SHP77 treated with DMSO at 0.1 percent for 48 hours (cell line): ENCODE measurements at regions not wholly inside any gene's neighbourhood (a gene's known extent, or its start where the extent isn't known, plus 50 kb on each side); places are given as distances from the start of the nearest gene placed in this dataset.
"Not testable (repeated sequence)": the region's sequence is repeated elsewhere in the genome, so short reads cannot be mapped to it uniquely, and the experiment has no call there.

Experiments
- DNase-seq: peaks from one replicate; lab custom pipeline; 2025; lab: John Stamatoyannopoulos, UW

DNA sequence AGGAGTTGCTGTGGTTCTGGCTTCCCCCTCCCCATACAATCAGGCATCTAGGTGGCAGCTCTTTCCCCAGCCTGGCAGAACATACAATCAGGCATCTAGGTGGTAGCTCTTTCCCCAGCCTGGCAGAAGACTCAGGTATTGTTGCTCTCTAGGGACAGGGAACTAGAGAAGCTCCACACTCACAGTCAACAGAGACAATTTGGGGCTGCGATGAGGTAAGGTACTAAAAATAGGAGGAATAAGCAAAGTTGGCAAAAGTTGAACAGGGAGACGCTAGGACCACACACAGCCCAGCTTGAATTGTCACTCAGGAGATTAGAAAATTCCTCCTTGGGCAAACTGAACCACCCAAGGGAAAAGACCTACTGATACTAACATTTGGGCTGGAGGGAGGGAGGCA, 315.5 kb upstream of the CDH5 start:
- DNase-seq = no peak

DNA sequence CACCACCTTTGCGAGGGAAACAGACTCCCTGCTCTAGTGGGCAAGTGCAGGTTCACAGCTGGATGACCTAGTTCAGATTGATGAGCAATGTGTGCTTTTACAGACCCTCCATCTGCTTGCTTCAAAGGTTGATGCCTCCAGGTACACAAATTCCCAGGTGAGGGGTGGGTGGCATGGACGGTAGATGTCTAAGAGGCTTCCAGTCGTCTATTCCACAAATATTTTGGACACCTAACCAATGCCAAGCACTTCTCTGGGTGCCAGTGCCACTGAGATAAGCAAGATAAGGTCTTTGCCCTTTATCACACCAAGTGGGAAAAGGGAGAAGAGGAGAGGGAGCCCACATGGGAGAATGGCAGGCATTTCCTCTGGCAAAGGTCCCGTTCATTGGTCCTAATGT, 316.6 kb upstream of the CDH5 start:
- DNase-seq = no peak

DNA sequence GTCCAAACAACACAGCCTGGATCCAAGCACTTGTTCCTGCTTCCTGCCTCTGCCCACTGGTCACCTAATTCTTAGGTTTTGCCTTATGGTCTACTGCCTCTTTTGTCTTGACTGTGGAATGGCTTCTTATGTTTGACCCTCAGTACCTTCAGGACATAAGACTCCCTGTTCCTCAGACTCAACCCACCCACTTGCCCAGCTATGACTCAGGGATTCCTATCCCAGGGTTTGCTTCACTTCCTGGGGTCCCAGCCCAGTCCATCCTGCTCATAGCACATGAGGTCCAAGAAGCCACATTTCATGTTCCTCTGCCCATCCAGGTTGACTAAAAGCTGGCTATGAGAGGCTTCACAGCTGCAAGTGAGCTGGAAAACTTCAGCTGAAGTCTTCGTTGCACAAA, 320.9 kb upstream of the CDH5 start:
- DNase-seq = no peak

DNA sequence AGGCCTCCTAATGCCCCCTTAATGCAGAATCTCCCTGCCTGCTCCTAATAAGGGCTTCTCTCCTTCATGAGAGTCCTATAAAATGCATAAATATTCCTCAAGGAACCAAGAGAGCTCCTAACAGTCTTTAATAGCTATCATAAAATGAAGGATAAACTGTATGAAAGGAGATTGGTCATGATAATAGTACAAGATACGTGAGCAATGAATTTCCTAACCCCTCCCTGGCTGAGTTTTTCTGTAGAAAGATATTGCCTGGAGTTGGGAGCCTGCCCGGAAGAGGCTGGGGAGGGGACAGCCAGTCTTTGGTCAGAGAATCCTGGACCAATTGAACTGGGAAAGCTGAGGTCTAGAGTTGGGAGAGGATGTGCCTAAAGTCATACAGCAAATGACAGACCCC, 321.9 kb upstream of the CDH5 start:
- no peak for DNase-seq

DNA sequence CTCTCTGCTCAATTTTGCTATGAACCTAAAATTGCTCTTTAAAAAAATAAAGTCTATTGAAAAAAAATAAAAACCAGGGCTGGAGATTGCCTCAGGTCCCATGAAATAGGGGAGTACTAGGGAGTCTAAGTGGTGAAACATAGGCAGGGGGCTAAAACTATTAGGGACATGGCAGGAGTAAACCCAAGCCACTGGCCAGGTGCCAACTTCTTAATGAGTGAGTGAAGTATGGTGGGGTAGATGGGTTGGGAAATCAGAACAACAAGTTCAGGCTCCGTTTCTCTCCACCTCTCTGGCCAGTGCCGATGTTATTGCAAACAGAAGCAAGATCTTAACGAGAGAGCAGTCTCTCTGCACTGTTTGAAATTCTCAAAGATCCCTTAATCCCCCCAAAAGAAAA, 322.4 kb upstream of the CDH5 start:
- DNase-seq = no peak

DNA sequence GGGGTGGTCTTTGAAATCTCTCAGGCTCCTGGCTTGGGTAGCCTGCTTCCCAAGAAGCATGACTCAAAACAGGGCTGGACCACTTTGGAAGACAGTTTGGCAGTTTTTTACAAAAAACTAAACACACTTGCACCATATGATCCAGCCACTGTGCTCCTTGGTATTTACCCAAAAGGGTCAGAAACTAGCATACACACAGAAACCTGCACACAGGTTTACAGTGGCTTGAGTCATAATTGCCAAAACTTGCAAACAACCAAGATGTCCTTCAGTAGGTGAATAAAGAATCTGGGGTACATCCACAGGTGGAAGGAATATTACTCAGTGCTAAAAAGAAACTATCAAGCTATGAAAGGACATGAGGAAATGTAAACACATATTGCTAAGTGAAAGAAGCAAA, 323.2 kb upstream of the CDH5 start:
- no peak for DNase-seq

DNA sequence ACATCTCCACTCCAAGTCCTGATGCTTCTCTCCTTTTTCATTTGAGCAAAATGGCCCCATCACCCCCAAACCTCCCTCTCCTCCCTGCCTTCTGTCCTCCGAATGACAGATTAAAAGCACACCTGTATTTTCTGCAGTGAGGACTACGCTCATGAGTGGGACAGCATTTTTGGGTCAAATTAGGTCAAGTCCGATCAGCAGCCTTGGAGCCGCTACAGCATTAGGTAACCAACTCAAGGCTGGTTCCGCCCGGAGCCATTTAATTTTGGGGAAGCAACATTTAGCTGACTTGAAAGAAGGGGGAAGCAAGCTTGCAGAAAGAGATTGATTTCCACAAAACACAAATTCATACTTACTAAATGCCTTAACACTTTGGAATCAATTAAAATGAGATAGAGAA, 324.1 kb upstream of the CDH5 start:
- no peak for DNase-seq

DNA sequence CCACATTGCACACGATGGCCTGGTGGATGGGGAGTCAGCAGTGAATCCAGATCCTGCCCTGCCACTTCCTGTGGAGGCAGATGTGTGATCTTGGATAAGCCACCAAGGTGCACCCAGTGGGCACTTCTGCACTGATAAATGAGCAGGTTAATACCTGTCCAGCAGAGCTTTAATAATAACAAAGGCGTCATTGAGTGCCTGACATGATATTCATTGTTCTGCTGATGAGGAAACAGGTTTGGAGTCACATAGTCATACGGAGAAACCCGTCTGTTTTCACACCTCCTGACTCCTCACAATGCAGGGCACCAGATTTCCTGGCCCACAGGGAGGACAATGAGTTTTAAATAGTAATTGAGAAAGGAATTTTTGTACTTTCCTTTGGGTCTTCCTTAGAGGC, 324.6 kb upstream of the CDH5 start:
- DNase-seq = no peak

DNA sequence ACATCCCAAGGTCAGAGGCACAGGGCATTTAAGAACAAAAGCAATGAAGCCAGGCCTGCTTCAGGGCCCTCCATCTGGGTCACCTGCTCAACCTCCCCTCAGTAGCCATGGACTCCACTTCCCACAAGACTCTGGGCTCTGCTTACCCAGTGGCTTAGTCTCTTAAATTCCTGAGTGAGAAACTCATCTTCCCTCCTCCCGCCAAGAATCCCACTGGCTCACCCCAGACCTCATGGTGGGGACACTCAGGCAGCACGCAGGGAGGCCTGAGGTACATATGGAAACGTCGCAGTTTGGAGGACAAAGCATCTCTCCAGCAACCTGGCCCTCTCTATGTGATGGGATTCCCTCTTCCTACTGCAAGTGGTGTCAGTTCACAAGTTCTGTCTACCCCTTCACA, 326.7 kb upstream of the CDH5 start:
- DNase-seq = no peak

DNA sequence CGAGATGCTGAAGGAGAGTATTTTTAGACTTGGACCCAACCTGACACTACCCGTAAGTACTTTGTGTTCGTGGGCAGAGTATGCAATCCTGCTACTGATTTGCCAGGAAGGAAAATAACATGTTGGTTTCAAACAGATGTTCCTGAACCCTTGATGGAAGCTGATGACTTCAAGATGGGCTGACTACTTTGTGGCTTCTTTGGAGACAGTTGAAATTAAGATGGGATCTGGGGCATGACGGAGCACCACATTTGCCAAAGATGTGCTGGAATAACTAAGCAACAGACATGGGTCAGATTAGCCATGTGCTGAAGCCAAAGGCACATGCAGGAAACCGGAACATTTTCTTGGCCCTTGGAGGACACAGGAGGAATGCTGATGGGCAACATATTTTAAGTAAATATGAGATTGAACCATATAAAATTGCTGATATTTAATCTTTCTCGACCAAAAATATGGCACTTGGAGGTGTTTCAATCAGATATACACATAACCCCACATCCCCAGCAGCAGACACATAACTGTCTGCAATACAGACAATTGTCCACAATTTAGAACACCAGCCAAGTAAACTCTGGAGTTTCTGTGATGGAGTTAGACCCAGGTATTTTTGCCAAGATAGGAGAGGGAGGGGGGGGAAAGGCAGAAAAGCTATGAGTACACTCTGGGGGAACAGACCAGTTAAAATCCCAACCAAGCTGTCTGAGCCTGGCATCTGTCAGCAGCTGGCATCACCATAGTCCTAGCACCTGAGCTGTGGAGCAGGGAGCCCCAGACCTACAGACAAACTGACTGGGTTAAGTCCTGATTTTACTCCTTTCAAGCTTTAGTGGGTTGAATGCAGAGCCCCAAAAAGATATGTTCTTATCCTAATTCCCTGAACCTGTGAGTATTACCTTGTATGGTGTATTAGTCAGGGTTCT, 329.4 kb upstream of the CDH5 start:
- no peak for DNase-seq

DNA sequence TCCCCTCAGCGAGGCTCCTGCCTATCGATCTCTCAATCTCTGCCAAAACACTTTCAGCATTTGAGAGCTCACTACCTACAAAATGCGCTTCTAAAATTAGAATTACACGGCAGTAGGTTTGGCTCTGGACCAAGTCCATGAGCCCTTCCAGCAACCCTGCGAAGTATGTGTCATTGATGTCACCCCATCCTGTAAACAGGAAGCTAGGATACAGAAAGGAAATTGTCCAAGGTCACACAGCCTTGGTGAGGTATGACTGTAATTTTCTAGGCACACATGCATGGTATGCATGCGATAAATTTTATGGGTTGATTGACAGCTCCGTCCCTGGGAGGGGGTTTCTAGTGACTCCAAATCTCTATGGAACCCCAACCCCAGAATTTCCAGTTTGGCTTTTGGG, 330.3 kb upstream of the CDH5 start:
- no peak for DNase-seq

DNA sequence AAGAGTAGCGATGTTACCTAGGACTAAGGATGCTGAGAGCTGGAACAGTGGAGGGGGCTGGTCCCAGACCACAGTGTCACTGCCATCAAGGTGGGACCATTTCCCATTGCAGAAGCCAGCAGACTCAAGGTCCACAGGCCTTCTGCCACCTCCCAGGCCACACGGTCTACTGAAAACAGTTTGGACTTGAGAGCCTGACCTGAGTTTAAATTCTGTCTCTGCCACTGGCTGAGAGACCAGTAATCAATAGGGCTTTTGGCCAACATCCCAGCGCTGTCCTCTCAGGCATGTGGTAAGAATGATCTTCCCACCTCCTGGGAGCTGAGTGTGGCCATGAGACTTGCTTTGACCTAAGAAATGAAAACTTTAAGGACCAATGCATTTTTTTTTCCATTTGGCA, 331.4 kb upstream of the CDH5 start:
- no peak for DNase-seq

DNA sequence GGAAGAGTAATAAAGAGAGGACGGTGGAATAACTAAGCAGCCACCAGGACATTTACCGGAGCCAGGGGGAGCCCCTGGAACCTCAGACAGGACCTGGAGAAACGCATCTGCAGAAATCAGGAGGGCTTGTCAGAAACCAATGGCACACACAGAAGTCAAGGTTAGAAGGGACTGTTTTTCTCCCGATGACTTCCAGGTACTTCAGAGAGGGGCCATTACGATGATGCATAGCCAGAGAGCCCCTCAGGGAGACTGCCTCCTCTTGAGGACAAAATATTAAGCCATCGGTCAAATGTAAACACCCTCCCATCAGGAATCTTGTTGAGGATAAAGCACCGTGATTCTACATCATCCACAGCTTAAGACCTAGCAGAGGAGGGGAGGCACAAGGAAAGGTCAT, 333.6 kb upstream of the CDH5 start:
- no peak for DNase-seq

DNA sequence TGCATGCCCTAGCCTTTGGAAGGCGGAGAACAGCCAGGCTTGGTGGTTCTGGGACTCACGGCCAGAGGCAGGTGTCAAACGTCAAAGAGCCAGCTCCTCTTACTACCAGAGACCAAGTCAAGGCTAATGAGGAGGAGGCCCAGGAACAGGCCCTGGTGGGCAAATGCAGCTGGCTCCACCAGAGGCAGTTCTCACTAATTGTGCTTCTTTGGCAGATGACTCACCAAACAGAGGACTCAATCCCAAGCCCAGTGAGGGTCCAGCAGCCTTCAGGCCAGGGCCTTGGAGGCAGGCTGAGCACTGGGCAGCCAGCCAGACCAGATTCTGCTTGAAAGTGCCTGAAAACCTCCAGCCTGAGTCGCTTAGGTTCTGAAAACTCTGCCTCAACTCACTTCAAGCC, 336.5 kb upstream of the CDH5 start:
- DNase-seq = no peak

DNA sequence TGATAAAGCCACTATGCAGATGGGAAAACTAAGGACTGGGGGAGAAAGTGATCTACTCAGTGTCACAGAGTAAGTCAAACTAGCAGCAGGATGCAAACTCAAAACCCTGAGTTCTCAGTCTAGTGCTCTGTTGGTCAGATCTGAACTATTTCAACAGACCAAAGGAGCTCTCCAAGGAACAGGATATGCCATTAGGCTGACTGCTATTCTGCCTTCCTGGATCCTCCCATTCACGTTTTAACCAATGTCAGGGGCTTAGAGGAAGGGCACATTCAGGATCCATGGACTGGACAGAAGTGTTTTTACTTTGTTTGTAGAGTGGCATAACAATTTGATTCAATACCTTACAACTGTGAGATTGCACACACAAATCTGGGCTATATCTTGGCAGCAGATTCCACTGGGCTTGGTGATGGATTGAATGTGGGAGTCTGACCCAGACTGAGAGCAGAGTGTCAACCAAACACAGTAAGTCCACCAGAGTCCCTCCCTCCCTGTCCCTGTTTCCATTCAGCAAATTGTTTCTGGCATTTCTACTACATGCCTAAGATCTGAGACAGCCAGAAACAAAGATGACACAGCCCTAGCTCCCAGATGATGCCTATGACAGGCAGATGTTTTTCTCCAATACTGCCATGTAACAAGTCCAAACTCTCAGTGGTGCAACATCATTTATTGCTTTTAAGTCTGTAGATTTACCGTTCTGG, 337.8 kb upstream of the CDH5 start:
- DNase-seq = no peak

DNA sequence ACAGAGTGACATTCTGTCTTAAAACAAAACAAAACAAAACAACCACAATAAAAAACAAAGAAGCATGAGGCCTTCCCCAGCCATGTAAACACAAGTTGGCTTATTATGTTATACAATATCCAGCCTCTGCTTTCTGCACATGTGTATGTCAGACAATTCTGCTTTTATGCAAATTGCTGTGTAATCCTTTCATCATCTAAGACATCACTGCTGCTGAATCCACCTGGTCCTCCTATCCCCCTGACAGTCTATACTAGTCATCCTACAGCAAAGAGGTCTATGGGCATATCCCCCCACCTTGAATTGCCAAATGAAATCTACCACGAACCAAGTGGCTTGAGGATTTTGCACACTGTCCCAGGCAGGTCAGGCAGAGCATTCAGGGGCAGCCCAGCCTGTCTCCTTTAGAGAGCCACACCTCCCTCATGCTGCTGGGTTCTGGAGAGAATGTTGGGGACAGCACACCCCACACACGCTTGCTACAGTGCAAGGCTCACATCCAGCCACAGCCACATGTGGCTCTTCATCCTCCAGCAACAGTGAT, 339.6 kb upstream of the CDH5 start:
- no peak for DNase-seq

DNA sequence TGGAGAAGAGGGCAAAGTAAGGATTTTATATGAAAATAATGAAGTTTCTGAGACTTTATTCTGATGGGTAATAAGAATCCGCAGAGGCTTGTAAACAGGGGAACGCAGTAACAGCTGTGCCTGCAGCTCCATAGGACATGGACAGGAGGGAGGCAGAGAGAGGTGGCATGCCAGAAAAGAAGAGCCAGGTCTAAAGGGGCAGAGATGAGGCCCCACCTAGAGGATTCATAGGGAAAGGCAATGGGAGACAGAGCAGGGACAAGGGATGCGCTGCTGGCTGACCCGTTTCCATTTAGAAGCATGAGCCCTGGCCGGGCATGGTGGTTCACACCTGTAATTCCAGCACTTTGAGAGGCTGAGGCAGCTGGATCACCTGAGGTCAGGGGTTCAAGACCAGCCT, 340.3 kb upstream of the CDH5 start:
- DNase-seq = no peak

DNA sequence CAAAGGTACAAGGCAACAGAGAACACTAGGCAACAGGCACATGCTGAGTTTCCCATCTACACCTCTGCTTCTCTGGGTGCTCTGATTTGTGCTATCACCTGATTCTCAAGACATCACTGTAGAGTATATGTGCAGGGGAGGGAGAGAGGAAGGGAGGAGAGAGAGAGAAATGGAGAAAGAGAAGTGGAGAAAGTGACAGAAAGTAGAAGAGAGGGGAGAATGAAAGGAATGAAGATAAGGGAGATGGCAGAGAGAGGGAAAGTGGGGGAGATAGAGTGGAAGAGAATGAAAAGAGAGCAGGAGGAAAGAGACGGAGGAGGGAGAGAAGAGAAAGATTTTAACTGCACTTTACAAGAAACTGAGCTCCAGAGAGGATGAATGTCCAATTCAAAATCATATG, 340.7 kb upstream of the CDH5 start:
- no peak for DNase-seq

DNA sequence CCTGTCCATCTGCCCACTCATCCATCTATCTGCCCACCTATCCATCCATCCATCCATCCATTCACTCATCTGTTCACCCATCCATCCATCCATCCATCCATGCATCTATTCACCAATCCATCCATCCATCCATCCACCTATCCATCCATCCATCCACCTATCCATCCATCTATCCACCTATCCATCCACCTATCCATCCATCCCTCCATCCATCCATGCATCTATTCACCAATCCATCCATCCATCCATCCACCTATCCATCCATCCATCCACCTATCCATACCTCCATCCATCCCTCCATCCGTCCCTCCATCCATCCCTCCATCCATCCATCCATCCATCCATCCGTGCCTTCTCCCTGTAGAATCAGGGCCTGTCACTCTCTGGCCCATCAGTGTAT, 341.9 kb upstream of the CDH5 start:
- not testable (repeated sequence) for DNase-seq

DNA sequence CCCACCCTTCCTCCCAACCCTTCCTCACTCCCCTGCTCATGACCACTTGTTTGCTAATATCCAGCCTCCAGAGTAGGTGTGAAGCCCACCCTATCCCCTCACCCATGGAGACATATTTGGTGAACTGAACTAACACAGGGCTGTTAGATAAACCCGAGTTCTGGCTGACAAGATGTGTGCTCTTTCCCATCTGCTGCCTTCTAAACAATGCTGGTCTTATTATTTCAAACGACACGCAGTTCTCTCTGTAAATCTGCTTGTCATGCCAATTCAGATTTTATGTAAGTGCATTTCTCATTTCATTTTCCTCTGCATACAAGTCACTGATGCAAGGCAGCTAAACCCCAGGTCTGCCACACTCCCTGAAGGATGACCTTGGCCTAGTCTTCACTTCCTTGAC, 343.0 kb upstream of the CDH5 start:
- no peak for DNase-seq

DNA sequence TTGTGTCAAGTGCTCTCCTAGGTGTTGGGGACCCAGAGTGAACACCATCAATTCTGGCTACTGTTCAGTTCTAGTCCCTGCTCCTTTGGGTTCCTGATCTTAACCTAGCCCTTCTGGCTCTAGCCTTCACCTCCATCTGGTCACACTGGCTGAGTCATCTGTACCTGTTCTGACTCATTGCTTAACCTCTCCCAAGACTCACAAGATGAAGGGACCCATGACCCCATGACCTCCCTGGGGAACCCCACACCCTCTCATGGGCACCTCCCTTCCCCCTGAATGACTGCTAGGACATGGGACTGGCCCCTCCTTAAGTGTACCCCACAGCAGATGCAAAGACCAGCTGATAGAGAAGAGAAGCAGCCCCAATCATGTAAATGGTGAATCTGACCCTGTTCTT, 345.8 kb upstream of the CDH5 start:
- DNase-seq = no peak

DNA sequence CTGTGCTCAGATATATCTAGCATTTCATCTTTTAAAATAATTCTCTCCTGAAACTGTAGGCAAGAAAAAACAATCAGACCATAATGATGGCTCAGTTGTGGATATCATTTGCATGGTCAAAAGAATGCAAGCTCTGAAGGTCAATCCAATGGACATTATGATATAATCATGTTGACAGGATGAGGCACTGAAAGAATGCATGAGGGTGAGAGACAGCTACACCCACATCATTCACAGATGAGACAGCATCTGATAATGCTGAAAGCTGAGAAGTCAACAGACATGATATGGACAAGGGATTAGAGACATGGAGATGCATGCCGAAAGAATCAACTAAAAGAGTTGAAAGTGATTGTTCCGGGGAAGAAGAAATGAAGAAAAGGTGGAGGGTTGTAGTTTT, 346.4 kb upstream of the CDH5 start:
- no peak for DNase-seq

DNA sequence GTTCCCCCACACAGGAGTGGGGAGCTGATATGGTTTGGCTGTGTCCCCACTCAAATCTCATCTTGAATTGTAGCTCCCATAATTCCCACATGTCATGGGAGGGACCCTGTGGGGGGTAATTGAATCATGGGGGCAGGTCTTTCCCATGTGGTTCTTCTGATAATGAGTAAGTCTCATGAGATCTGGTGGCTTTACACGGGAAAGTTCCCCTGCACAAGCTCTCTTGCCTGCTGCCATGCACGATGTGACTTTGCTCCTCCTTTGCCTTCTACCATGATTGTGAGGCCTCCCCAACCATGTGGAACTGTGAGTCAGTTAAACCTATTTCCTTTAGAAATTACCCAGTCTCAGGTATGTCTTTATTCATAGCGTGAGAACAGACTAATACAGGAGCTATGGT, 347.0 kb upstream of the CDH5 start:
- DNase-seq = not testable (repeated sequence)
